IPS DF 6.9 (cell line): ENCODE measurements at regions not wholly inside any gene's neighbourhood (a gene's known extent, or its start where the extent isn't known, plus 50 kb on each side); places are given as distances from the start of the nearest gene placed in this dataset.

Source experiments
- DNase-seq: peaks from one replicate; pipeline ENCODE4 v3.0.0-alpha.2; 2013; ENCODE audit warnings: low read depth, low spot score
- H3K27ac ChIP-seq: one replicate; pipeline ENCODE4 v1.5.1; 2013; ENCODE audit warnings: low read length, control low read depth
- H3K27me3 ChIP-seq: 2 replicates; pipeline ENCODE4 v1.6.1; 2013; ENCODE audit warnings: mild to moderate bottlenecking, low read length; ENCODE audit not compliant: control insufficient read depth, insufficient read depth
- H3K36me3 ChIP-seq: 2 replicates; pipeline ENCODE4 v1.6.1; 2013; ENCODE audit warnings: low read length; ENCODE audit not compliant: control insufficient read depth, insufficient read depth
- H3K4me1 ChIP-seq: 2 replicates; pipeline ENCODE4 v1.6.1; 2013; ENCODE audit warnings: low read length; ENCODE audit not compliant: control insufficient read depth, insufficient read depth
- H3K4me3 ChIP-seq: 2 replicates; pipeline ENCODE4 v1.5.1; 2013; ENCODE audit warnings: mild to moderate bottlenecking, low read length
- H3K9me3 ChIP-seq: 2 replicates; pipeline ENCODE4 v1.6.1; 2013; ENCODE audit warnings: low read length, inconsistent platforms; ENCODE audit not compliant: control insufficient read depth, insufficient read depth
- WGBS: extraction: QIAGEN DNeasy Blood & Tissue Kit; methylation state at CpG from one replicate; pipeline ENCODE4 v1.1.7; 2013; ENCODE audit warnings: mixed read lengths, missing lambda C conversion rate; ENCODE audit not compliant: insufficient read length, insufficient coverage; 5-methylcytosine and 5-hydroxymethylcytosine counted together

DNA sequence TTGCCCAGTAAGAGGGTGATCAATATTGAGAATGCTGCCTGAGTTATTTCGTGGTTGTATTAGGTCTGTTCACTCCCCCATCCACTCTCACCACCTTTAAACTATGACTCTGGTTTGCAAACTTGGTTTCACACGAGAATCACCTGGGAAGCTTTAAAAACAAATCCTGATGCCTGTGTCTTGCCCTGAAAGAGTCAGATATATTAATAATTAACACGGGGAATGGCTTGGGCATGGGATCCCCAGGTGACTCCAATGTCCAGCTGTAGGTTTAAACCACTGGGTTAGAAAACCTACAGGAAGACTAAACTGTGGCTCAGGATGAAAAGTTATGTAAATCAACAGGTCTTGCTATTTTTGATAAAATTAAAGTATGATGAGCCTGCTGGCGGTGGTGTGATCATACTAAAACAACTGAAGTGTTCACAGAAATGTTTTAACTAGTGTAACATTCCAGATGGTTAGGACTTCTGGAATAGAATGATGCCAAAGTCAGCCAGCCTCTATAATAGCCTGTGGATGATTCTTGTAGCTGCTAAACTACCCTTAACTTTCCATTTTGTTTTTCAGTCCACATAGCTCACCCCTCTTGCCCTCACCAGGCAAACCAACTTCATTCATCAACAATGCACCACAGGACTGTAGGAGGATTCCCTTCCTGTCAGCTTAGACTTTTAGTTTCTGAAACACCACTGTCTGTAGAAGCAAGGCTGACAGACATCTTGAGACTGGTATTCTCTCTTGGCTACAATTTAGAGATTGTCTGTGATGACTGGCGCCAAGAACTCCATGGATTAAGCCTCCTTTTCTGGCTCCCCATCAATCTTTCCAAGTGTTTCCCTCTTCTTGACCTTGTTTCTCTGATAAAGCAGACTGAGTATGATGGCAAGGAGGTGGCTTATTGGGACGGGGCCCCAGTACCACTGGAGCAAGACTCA lies 119.1 kb upstream of the ADAMTS9 start:
- H3K4me3 ChIP-seq: no peak overlapping the region
- H3K27me3 ChIP-seq: no peaks in the 10 kb centered on the region
- H3K9me3 ChIP-seq: no peaks in the 10 kb centered on the region
- H3K4me1 ChIP-seq: no peaks in the 10 kb centered on the region
- WGBS: no CpG with 5 or more reads among the region's 6 CpGs
- DNase-seq: no peak
- no peaks in the 10 kb centered on the region for H3K36me3 ChIP-seq
- no peak overlapping the region for H3K27ac ChIP-seq

- WGBS: no CpG with 5 or more reads among the region's 2 CpGs
- no peak overlapping the region for H3K27ac ChIP-seq
- H3K9me3 ChIP-seq: no peaks in the 10 kb centered on the region
- no peaks in the 10 kb centered on the region for H3K36me3 ChIP-seq
- DNase-seq: no peak
- H3K27me3 ChIP-seq: no peaks in the 10 kb centered on the region
- H3K4me1 ChIP-seq: no peaks in the 10 kb centered on the region
- H3K4me3 ChIP-seq: no peak overlapping the region
Observed at GRCh38 chr3:64805978-64806377, 118.2 kb upstream of the ADAMTS9 start.

DNA sequence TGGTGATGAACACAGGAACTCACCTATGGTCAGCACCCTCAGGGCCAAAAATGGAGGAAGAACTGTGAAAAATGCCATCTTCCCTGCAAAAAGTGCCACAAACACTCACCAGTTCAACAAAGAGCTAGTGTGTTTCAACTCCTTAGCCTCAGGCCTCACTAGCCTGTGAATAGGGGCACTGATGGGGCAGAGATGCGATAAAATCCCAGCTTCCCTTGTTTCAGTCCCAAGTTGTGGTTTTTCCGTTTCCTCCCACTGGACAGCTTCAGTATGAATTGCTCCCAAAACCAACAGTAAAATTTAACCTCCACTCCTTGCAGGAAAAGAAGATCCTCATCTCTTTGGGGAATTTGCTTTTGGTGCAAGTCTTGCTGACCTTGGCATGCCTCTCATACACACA lies 117.4 kb upstream of the ADAMTS9 start:
- WGBS: no CpG with 5 or more reads among the region's 2 CpGs

GRCh38 chr3:64803469-64803868 lies 115.7 kb upstream of the ADAMTS9 start:
- H3K27me3 ChIP-seq: no peaks in the 10 kb centered on the region
- DNase-seq: no peak
- H3K36me3 ChIP-seq: no peaks in the 10 kb centered on the region
- H3K4me3 ChIP-seq: no peak overlapping the region
- H3K9me3 ChIP-seq: no peaks in the 10 kb centered on the region
- no CpG with 5 or more reads among the region's 9 CpGs for WGBS
- H3K4me1 ChIP-seq: no peaks in the 10 kb centered on the region
- no peak overlapping the region for H3K27ac ChIP-seq

More for the DNA sequence above, 117.4 kb upstream of the ADAMTS9 start:
- no peak overlapping the region for H3K4me3 ChIP-seq
- DNase-seq: no peak
- no peaks in the 10 kb centered on the region for H3K4me1 ChIP-seq
- no peaks in the 10 kb centered on the region for H3K27me3 ChIP-seq
- H3K36me3 ChIP-seq: no peaks in the 10 kb centered on the region
- H3K9me3 ChIP-seq: no peaks in the 10 kb centered on the region
- H3K27ac ChIP-seq: no peak overlapping the region

DNA sequence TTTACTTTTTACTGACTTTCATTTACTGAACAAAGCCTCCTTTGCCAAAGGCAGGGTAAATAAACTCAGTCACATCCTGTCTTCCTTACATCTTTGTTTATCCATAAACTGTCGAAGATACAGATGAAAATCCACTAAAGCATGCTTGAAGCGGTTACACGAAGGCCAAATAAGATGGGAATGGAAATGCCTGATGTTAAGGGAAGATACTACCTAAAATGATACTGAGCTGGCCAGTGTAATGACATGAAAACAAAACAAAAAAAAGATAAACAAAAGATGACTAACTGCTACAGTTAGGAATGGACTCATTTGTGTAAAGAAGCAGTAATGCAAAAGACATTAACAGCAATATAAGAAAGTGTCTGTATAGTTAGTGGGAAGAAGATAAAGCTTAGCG lies 114.7 kb upstream of the ADAMTS9 start:
- no CpG with 5 or more reads among the region's 4 CpGs for WGBS
- Histone ChIP-seq H3K36me3 (no peaks in the 10 kb centered on the region), H3K9me3 (no peaks in the 10 kb centered on the region), H3K4me1 (no peaks in the 10 kb centered on the region), H3K4me3 (no peak overlapping the region), H3K27ac (no peak overlapping the region), H3K27me3 (no peaks in the 10 kb centered on the region)
- DNase-seq: no peak

DNA sequence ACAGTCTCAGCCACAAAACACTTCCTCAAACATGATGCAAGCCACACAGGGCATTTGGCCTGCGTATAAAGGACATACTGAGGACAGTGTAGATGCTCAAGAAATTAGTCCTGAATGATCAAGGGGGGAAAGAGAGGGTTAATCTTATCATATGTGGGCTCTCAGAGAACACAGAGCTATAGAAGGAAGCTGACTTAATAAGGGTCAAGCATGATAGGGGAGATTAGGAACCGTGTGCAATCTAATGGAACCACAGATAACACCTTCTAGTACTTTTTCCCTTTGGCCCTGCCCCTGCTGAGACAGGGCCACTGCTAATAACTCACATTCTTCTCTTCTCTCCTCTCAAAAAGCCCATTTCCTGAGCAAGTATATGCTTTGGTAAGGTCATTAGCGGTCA lies 114.1 kb upstream of the ADAMTS9 start:
- no peaks in the 10 kb centered on the region for H3K9me3 ChIP-seq
- DNase-seq: no peak
- no peaks in the 10 kb centered on the region for H3K4me1 ChIP-seq
- H3K27ac ChIP-seq: no peak overlapping the region
- no peaks in the 10 kb centered on the region for H3K27me3 ChIP-seq
- WGBS: no CpG with 5 or more reads among the region's 3 CpGs
- no peak overlapping the region for H3K4me3 ChIP-seq
- H3K36me3 ChIP-seq: no peaks in the 10 kb centered on the region

- Histone ChIP-seq H3K4me3 (no peak overlapping the region), H3K36me3 (no peaks in the 10 kb centered on the region), H3K27me3 (no peaks in the 10 kb centered on the region), H3K9me3 (no peaks in the 10 kb centered on the region), H3K4me1 (no peaks in the 10 kb centered on the region), H3K27ac (no peak overlapping the region)
- no peak for DNase-seq
- WGBS: no CpG with 5 or more reads among the region's 8 CpGs
Observed at GRCh38 chr3:64799606-64800005, 111.8 kb upstream of the ADAMTS9 start.

- H3K4me1 ChIP-seq: no peaks in the 10 kb centered on the region
- no peaks in the 10 kb centered on the region for H3K36me3 ChIP-seq
- H3K27me3 ChIP-seq: no peaks in the 10 kb centered on the region
- H3K4me3 ChIP-seq: no peak overlapping the region
- DNase-seq: no peak
- H3K27ac ChIP-seq: no peak overlapping the region
- WGBS: no CpG with 5 or more reads among the region's 5 CpGs
- no peaks in the 10 kb centered on the region for H3K9me3 ChIP-seq
Observed at GRCh38 chr3:64798316-64798715, 110.5 kb upstream of the ADAMTS9 start.

DNA sequence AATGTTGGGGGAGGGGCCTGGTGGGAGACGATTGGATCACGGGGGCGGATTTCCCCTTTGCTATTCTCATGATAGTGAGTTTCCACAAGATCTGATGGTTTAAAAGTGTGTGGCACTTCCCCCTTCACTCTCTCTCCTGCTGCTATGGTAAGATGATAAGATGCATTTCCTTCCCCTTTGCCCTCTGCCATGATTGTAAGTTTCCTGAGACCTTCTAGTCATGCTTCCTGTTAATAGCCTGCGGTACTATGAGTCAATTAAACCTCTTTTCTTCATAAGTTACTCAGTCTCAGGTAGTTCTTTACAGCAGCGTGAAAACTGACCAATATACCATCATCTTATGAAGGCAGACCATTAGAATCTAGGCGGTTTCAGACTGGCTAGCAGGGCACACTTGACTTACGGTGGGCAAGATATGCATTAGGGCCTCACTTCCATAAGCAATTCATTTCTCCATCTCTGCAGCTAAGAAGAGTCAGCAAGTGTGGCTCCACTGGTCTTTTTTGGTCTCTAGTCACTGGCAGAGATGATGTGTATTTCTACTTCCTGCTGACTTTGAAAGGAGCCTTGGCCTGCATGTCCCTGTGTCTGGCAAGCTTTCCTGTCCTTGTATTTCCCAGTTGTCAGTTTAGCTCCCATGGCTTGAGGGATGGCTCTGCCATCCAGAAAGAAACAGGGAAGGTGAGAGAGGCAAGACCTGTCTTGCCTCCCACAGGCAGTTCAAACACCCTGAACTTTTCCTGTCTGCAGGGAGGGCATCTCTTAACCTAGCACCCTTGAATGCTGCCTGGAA lies 109.0 kb upstream of the ADAMTS9 start:
- Histone ChIP-seq H3K36me3 (no peaks in the 10 kb centered on the region), H3K9me3 (no peaks in the 10 kb centered on the region), H3K4me1 (no peaks in the 10 kb centered on the region), H3K27ac (no peak overlapping the region), H3K27me3 (no peaks in the 10 kb centered on the region), H3K4me3 (no peak overlapping the region)
- no peak for DNase-seq
- no CpG with 5 or more reads among the region's 7 CpGs for WGBS

GRCh38 chr3:64792445-64792844 lies 104.6 kb upstream of the ADAMTS9 start:
- 100% methylated on average over 1 of the region's 3 CpGs for WGBS
- H3K4me3 ChIP-seq: no peak overlapping the region
- no peaks in the 10 kb centered on the region for H3K36me3 ChIP-seq
- DNase-seq: no peak
- H3K4me1 ChIP-seq: no peaks in the 10 kb centered on the region
- no peak overlapping the region for H3K27ac ChIP-seq
- no peaks in the 10 kb centered on the region for H3K9me3 ChIP-seq
- H3K27me3 ChIP-seq: no peaks in the 10 kb centered on the region
